DMS53 (cell line): ENCODE measurements at regions not wholly inside any gene's neighbourhood (a gene's known extent, or its start where the extent isn't known, plus 50 kb on each side); places are given as distances from the start of the nearest gene placed in this dataset.
"Not testable (repeated sequence)": the region's sequence is repeated elsewhere in the genome, so short reads cannot be mapped to it uniquely, and the experiment has no call there.

Experiments
- DNase-seq: peaks from one replicate; lab custom pipeline; 2025; lab: John Stamatoyannopoulos, UW

DNA sequence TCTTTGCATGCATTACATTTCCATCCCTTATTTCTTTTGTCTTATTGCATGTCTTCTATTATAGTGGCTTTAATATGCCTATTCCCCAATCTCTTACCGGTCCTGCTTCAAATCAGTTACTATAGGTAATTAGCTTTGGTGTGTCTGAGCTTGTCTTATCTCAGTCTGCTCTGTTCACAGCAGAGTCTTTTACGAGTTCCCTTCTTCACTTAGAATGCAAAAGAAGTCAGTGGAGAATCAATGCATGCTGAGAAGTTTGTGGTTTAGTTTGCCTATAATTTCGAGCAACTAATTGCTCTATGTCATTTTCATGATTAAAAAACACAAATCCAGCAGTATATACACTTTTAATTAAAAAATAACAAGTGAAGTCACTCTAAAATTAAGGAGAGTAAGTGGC lies 545.0 kb downstream of the SLCO4C1 start:
- DNase-seq, result no peak

DNA sequence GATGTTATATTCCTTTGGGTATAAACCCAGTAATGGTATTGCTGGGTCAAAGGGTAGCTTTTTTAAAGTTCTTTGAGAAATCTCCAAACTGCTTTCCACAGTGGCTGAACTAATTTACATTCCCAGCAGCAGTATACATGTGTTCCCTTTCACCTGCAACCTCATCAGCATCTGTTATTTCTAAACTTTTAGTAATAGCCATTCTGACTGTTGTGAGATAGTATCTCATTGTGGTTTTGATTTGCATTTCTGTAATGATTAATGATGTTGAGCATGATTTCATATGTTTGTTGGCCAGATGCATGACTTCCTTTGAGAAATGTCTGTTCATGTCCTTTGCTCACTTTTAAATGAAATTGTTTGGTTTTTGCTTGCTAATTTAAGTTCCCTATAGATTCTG lies 553.1 kb downstream of the SLCO4C1 start:
- not testable (repeated sequence) for DNase-seq

- peak; percentile 65 for DNase-seq
These were observed 567.2 kb downstream of the SLCO4C1 start for GRCh38 chr5:101728933-101729332.

DNA sequence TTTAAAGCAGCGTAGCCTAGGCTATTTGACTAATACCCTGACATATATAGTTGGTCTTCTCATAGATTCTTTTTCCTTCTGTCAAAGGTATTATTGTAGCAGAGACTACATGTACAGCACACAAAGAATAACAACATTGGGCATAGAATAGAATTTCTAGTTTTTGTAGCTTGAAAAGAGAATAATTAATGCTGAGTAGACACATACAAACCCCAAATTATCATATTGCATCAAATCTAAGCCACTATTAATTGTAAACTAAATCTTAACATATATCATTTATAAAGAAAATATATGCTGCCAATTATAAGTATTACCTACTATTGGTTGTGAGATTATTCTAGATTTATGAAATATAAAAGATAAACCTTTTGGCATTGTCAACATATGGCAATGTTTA lies 574.5 kb downstream of the SLCO4C1 start:
- no peak for DNase-seq

DNA sequence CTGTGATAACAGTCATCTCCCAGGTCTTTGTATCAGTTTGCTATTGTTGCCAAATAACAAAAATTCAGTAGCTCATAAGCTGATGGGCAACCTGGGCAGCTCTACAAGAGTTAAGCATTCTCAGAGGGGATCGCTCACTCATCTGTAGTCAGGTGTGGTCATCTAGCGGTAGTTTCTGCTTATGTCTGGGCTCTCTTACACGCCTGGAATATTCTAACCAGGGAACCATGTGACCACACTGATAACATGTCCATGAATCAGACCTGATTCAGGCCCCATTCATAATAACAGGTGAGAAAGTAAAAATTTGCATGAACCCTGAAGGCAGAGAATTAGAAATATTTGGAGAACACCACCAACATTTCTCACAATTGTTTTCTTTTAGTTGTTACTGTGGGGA lies 576.1 kb downstream of the SLCO4C1 start:
- no peak for DNase-seq

GRCh38 chr5:101717721-101718120 lies 578.4 kb downstream of the SLCO4C1 start:
- no peak for DNase-seq

DNA sequence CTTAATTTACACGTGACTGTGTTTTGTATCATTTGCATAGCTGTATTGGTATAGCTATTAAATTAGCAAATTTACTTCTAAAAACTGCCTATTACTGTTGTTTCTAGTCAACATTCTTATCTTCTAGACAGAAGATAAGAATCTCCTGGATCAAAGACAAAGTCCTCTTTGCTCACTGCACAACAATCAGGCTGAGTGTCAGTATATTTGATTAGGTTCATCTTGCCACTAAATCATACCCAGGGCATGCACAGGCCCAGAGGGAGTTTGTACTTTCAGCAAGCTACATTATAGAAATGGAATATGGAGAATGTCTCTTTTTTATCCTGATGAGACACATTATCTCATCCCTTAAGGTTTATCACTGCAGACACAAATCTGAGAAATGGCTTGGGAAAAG lies 579.1 kb downstream of the SLCO4C1 start:
- no peak for DNase-seq

- DNase-seq, result not testable (repeated sequence)
These were observed 580.3 kb downstream of the SLCO4C1 start for GRCh38 chr5:101715790-101716189.

GRCh38 chr5:101689306-101689705 lies 606.8 kb downstream of the SLCO4C1 start:
- no peak for DNase-seq

DNA sequence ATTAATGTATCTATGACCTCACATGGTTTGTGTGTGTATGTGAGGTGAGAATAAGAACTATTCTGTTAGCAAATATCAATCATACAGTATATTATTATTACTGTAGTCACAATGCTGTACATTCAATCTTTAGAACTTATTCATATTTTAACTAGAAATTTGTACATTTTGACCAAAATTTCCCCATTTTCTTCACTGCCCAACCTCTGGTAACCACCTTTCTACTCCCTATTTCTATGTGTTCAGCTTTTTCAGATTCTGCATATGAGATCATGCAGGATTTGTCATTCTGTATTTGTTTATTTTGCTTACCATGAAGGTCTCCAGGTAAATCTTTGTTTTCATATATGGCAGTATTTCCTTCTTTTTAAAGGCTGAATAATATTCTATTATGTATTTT lies 607.9 kb downstream of the SLCO4C1 start:
- no peak for DNase-seq

GRCh38 chr5:101687349-101687985 lies 608.6 kb downstream of the SLCO4C1 start:
- DNase-seq, result no peak

DNA sequence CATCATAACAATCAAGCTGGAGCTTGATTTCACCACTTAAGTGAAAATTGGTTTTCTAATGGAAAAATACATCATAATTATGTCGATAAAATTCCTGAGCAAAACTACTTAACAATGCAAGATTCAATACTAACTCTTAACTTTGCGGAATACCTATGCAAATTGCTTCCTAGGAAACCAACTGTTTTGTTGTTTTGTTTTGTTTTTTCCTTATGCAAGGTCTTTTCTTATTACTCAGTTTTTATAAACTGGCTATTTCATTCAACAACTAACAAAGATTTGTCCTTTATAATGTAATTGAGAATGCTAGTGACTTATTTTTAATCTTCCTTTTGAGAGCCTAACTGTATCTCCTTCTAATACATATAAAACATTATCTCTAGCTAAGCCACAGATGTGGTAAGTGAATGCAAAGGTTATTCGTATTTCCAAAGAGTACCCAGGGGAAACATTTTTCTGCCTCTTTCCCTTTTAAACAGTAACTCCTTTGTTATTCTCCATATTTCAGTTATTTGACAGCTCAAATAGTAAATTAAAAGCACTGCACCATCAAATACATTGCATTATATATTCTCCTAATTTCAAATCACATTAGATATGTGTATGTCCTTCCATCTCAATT lies 609.4 kb downstream of the SLCO4C1 start:
- DNase-seq, result no peak

DNA sequence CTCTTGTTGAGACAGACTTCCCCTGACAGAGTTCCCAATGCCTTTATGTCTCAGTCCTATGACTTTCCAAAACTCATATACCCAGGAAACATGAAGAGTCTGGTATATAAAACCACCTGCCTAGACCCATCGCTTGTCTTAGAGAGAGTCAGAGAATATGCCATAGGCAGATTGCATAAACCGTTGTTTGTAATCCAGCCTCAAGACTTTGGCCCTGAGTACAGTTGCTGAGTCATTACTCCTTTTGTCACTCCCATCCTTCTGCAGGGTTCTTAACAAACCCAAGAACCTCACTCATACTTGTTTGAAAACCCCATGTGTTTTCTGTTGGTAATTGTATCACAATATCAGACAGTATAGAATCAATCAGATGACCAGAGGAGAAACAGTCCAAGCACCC lies 616.3 kb downstream of the SLCO4C1 start:
- no peak for DNase-seq

DNA sequence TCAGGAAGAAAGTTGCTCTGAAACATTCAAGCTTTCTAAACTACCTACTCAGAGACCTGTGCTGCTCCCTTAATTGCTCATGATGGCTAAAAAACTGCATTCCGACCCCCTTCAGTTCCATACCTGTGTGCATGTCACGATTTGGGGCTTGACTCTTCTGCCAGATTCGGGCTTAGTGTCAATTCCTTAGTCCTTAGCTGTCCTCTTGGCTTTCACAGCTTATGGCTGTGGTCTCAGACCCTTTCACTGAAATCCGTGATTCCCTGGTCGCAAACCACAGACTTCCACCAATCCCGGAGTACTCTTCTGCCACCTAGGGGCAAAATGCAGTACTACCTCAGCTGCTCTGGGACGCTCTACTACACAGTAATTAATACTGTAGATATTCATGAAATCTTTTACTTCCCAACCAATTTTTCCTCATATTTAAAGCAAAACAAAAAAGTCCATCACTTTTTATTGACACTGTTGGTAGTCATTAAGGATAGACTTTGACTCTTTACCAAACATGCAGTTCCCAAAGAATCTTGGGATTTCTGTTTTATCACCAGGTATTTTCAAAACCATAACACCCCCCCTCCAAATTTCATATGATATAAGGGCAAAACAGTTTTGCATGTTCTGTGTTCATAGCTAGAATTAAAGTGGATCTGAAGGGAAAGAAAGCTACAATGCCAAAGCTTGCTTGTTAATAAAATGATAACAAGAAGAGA lies 617.4 kb downstream of the SLCO4C1 start:
- peak; percentile 81 for DNase-seq

DNA sequence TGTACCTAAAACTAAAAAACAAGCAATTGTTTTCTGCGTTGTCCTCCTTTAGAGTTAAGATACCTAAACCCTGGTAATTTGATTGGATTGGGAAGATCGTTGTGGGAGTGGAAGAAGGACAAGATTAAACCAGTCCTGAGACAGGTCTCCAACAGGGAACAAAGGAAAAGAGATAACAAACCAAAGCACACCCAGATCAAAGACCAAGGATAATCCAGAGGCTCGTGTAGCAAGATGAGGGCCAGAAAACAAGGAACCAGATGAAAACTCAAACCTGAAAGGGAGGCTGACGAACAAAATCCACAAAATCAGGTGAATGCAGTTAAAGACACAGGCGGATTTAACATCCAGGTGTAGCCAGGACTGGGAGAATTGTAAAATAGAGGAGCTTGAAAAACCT lies 618.1 kb downstream of the SLCO4C1 start:
- peak; percentile 26 for DNase-seq

GRCh38 chr5:101676646-101677045 lies 619.4 kb downstream of the SLCO4C1 start:
- no peak for DNase-seq

GRCh38 chr5:101675510-101676219 lies 620.4 kb downstream of the SLCO4C1 start:
- no peak for DNase-seq

DNA sequence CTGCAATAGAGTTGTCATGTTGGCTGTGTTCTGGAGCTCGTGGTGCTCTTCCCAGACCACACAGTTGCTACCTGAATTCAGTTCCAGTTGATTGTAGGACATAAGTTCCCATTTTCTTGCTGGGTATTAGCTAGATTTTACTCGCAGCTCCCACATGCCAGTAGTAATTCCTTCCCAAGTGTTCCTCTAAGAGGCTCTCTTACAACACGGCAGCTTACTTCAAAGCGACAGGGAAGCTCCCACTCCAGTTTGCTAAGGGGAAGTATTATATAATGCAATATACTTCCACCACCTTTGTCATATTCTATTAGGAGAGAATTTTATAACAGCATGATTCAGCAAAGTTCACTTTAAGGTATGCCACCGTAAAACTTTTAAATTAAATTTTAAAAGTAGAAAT lies 623.0 kb downstream of the SLCO4C1 start:
- DNase-seq, result no peak

- no peak for DNase-seq
These were observed 631.9 kb downstream of the SLCO4C1 start for GRCh38 chr5:101664071-101664791.

GRCh38 chr5:101663543-101663942 lies 632.5 kb downstream of the SLCO4C1 start:
- no peak for DNase-seq

GRCh38 chr5:101662263-101662662 lies 633.8 kb downstream of the SLCO4C1 start:
- no peak for DNase-seq

- DNase-seq, result no peak
These were observed 637.7 kb downstream of the SLCO4C1 start for GRCh38 chr5:101658433-101658832.
